Mucosa of descending colon (tissue), 3 donors: ENCODE measurements at regions not wholly inside any gene's neighbourhood (a gene's known extent, or its start where the extent isn't known, plus 50 kb on each side); places are given as distances from the start of the nearest gene placed in this dataset.

Experiments used
- ATAC-seq: fragments of 200-7000 bp; cut with Tn5 transposase; one replicate; pipeline ENCODE4 v1.9.1; 2020; ENCODE audit warnings: mild to moderate bottlenecking, moderate library complexity
- DNase-seq, 3 donors: peaks; one replicate each; pipeline ENCODE4 v3.0.0-alpha.2; 2020
- H3K36me3 ChIP-seq: fragments of 200-600 bp; one replicate; pipeline ENCODE4 v1.8.0; 2021; ENCODE audit warnings: low read depth, mild to moderate bottlenecking
- H3K4me1 ChIP-seq: fragments of 200-600 bp; one replicate; pipeline ENCODE4 v1.8.0; 2021; ENCODE audit warnings: low read depth, mild to moderate bottlenecking
- H3K4me3 ChIP-seq: fragments of 200-600 bp; one replicate; pipeline ENCODE4 v1.8.0; 2021; ENCODE audit warnings: mild to moderate bottlenecking
- H3K9me3 ChIP-seq: fragments of 200-600 bp; one replicate; pipeline ENCODE4 v1.8.0; 2021; ENCODE audit warnings: mild to moderate bottlenecking
- intact Hi-C, 2 donors: fragments of 100-400 bp; cut with DNase I in 1 of 2; cut with micrococcal nuclease in 1 of 2; formaldehyde crosslinking; loops; one replicate each; pipeline versions ENCODE4 v1.11.0 to v1.11.1; 2022; cut with DNase I, micrococcal nuclease
- TF ChIP-seq, protein P1 (sequence below): fragments of 200-600 bp; IDR thresholded peaks from one replicate; pipeline ENCODE4 v1.8.0; 2022; ENCODE audit warnings: antibody characterized with exemption, mild to moderate bottlenecking
- donor health status: DM: no; HTN: no; CAD: no; lungs with moderate emphysema.
- donor health status: DM: no; HTN: no; CAD: no.
- donor health status: DM: no; HTN: yes; CAD: no.

DNA sequence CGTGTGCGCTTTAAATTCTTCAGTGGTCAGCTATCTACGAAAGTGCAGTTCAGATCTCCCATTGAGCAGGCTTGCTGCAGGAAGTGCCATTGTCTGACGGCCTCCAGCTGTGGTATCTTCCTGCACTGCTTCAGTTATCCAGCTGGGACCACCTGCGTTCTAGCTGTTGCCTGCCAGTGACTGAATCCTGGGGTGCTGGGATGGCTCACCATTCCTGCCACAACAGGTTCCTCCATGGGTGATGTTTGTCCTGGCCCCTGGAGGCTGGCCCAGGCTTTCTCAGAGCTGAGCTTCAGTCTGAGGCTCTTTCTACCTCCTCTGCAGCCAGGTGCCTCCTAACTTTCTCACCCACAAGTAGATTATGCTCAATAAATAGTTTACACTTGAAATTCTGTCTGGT lies 498.5 kb upstream of the HS6ST1 start:
- Histone ChIP-seq H3K9me3 (no peaks in the 10 kb centered on the region), H3K4me1 (no peaks in the 10 kb centered on the region), H3K36me3 (no peaks in the 10 kb centered on the region), H3K4me3 (no peak overlapping the region)
- intact Hi-C loops: no loop called here
- DNase-seq: peak in 1 of 3 donors; percentile 24
- TF ChIP-seq, protein P1, sequence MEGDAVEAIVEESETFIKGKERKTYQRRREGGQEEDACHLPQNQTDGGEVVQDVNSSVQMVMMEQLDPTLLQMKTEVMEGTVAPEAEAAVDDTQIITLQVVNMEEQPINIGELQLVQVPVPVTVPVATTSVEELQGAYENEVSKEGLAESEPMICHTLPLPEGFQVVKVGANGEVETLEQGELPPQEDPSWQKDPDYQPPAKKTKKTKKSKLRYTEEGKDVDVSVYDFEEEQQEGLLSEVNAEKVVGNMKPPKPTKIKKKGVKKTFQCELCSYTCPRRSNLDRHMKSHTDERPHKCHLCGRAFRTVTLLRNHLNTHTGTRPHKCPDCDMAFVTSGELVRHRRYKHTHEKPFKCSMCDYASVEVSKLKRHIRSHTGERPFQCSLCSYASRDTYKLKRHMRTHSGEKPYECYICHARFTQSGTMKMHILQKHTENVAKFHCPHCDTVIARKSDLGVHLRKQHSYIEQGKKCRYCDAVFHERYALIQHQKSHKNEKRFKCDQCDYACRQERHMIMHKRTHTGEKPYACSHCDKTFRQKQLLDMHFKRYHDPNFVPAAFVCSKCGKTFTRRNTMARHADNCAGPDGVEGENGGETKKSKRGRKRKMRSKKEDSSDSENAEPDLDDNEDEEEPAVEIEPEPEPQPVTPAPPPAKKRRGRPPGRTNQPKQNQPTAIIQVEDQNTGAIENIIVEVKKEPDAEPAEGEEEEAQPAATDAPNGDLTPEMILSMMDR: no peak
- no peak for ATAC-seq

DNA sequence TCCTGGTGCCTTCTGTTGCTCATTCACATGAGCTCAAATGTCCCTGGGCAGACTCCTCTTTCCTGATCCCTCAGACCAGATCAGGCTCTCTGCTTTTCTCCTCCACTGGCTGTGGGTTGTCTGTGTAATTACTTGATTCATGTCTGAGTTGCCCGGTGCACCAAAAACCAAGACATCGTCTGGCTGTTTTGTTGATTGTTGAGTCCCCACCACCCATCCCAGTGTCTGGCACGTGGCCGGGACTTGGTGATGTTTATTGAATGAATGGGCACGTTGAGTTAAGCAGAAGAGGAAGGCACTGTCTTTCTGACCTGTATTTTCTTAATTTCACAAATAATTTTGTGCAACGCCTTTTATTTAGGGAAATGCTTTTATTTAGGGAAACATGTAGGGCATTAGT lies 499.1 kb upstream of the HS6ST1 start:
- H3K4me1 ChIP-seq: no peaks in the 10 kb centered on the region
- no peaks in the 10 kb centered on the region for H3K36me3 ChIP-seq
- DNase-seq (no peak), ATAC-seq (no peak)
- no peaks in the 10 kb centered on the region for H3K9me3 ChIP-seq
- TF ChIP-seq, protein P1: no peak
- H3K4me3 ChIP-seq: no peak overlapping the region
- intact Hi-C loops: no loop called here

DNA sequence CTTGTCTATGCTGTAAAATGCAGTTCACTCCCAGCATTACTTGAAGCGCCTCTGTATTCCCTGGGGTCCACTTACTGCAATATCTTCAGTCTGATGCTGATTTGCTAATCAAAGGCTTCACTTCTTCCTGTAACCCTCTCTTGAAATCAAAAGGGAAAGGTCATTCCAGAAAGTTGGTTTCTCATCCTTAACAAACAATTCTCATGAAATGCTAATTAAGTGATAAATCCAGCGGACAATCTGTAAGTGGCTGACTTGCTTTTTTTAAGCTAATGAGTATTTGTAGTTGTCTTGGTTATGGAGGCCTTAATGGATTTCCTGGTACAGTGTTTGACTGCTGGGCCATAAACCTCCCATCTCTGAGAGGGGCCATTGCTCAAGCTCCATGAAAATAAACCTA lies 499.6 kb upstream of the HS6ST1 start:
- DNase-seq: no peak
- ATAC-seq: no peak
- TF ChIP-seq, protein P1: no peak
- no peaks in the 10 kb centered on the region for H3K4me1 ChIP-seq
- H3K9me3 ChIP-seq: no peaks in the 10 kb centered on the region
- no peaks in the 10 kb centered on the region for H3K36me3 ChIP-seq
- H3K4me3 ChIP-seq: no peak overlapping the region
- intact Hi-C loops: no loop called here

DNA sequence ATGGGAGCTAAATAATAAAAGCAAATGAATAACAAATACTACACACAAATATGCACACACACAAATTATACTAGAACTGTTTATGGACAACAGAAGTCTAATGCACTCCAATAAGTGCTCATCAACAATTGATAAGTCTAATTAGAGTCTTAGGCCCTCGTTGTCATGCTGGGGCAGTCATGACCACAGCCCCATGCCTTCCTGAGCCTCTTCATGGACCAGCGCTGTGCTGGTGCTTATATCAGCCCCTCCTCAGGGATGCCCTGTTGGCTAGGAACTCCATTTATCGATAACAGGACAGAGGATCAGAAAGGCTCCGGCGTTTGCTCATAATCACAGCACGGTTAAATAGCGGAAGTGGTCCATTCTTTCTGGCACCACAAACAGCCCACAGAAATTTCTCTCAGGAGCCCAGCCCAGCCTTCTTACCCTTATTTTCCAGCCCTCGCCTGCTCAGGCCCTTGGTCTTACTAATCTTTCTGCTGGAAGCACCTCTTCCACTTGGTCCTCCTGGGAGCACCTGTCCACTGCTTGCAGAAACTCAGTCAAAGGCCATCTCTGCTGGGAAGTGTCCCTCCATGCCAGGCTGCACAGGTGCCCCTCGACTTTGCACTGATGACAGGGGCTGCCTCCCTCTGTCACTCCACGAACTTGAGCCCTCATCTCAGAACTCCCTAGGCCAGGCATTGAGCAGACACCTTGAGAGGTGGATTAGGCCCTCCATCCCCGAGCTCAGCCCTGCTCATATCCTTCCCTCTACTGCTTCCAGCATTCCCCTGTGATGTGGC lies 500.2 kb upstream of the HS6ST1 start:
- DNase-seq: no peak

DNA sequence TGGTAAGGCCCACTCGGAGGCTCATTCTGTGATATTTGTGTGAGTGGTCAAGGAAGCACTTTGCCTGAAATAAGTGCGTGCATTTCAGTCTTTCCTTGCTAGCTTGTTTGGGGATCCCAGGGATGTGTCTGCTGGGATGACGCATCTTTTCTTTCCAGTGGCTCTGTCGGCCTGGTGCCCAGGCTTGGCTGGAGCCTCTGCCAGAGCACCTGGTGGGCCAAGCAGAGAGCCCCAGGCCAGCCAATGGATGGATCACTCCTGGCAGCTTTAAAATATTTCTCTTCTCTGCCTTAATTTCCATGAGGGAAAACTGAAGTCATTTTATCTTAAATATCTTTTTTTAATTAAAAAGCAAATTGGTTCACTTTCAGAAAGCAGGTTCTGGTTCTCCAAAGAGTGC lies 501.8 kb upstream of the HS6ST1 start:
- H3K4me1 ChIP-seq: no peaks in the 10 kb centered on the region
- DNase-seq (no peak), ATAC-seq (no peak)
- no peaks in the 10 kb centered on the region for H3K9me3 ChIP-seq
- TF ChIP-seq, protein P1: no peak
- intact Hi-C loops: no loop called here
- no peaks in the 10 kb centered on the region for H3K36me3 ChIP-seq
- H3K4me3 ChIP-seq: no peak overlapping the region

More for the DNA sequence above, 500.2 kb upstream of the HS6ST1 start:
- ATAC-seq: no peak
- H3K4me3 ChIP-seq: no peak overlapping the region
- TF ChIP-seq, protein P1: no peak
- no peaks in the 10 kb centered on the region for H3K9me3 ChIP-seq
- H3K36me3 ChIP-seq: no peaks in the 10 kb centered on the region
- intact Hi-C loops: no loop called here
- H3K4me1 ChIP-seq: no peaks in the 10 kb centered on the region
